ENCODE measurements at regions not wholly inside any gene's neighbourhood (a gene's known extent, or its start where the extent isn't known, plus 50 kb on each side); places are given as distances from the start of the nearest gene placed in this dataset.
"Not testable (repeated sequence)": the region's sequence is repeated elsewhere in the genome, so short reads cannot be mapped to it uniquely, and the experiment has no call there.

DNA sequence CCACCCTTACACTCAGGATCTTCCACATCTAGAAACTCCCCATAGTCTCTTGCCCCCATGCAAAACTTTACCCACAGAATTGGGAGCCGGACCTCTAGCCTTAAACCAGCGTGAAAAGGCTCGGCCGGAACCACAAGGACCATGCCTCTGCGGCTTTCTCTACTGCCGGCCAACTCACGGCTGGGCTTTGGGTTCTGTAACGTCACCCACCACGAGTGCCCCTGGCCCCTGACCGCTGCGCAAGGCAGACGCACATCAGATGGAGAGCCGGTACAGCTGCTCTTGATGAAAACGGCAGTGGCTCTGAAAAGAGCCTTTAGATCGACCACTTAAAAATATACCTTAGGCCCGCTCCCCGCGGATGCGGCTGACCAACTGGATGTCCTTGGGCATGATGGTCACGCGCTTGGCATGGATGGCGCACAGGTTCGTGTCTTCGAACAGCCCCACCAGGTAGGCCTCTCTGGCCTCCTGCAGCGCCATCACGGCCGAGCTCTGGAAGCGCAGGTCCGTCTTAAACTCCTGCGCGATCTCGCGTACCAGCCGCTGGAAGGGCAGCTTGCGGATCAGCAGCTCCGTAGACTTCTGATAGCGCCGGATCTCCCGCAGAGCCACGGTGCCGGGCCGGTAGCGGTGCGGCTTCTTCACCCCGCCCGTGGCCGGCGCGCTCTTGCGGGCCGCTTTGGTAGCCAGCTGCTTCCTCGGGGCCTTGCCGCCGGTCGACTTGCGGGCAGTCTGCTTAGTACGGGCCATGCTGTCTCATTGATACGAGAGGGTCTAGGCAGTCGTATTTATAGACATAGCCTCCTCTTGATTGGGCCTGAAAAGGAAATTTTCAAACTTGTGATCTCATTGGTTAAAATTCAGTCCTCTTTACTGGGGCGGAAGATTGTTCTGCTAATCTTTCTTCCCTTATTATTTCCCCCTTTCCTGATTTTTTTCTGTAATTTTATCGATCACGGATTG, 66.3 kb downstream of the FAM72C start:
- not testable (repeated sequence) for H3K9me3 Mint-ChIP-seq, H3K36me3 Mint-ChIP-seq, H3K4me1 Mint-ChIP-seq, H3K27me3 Mint-ChIP-seq
- Mint-ChIP-seq H3K27ac (peak overlapping the region in 1 of 3 donors; percentile 10), H3K4me3 (peak overlapping the region; percentile 50 to 90 (median 74))

DNA sequence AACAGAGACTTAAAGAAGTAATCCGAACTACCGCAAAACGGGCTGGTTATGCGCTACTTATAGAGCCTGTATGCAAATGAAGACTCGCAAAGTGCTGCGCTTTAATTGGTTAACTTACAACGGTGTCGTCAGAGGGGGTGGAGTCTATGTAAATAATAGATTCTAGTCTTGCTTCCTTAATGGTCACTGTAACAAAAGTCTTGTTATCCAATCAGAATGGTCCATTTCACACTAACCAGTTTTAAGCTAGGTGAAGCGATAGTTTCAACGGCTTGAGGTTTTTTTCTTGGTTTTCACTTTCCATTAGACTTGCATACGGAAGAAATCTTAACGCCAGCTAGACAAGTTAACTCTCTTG, 67.2 kb downstream of the FAM72C start:
- Mint-ChIP-seq H3K4me3 (peak overlapping the region in 2 of 4 donors; percentile 28 to 68), H3K27ac (peak overlapping the region in 1 of 3 donors; percentile 42)
- not testable (repeated sequence) for H3K4me1 Mint-ChIP-seq, H3K27me3 Mint-ChIP-seq, H3K9me3 Mint-ChIP-seq, H3K36me3 Mint-ChIP-seq

GRCh38 chr1:143903899-143904621, 67.7 kb downstream of the FAM72C start:
- Mint-ChIP-seq H3K27ac (peak overlapping the region in 1 of 3 donors; percentile 42), H3K4me3 (peak overlapping the region in 2 of 4 donors; percentile 28 to 68)
- not testable (repeated sequence) for H3K36me3 Mint-ChIP-seq, H3K9me3 Mint-ChIP-seq, H3K4me1 Mint-ChIP-seq, H3K27me3 Mint-ChIP-seq

DNA sequence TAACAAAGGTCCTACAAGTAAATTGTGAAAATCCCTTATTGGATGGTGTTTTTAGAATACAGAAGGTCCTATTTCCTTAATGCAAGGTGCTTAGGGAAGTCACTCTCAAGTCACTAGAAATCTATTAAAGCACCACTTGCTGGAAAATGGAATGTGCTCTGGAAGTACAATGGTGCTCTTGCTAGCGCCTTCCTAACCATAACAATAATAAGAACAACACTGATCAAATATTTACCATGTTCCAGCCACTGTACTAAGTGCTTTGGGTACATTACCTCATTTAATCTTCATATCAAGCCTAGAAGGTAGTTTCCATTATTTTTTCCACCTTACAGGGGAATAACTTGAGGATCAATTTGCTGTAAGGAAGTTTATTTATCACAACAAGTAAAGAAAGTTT, 75.4 kb downstream of the FAM72C start:
- H3K4me3 Mint-ChIP-seq, H3K9me3 Mint-ChIP-seq, H3K27me3 Mint-ChIP-seq, H3K27ac Mint-ChIP-seq, H3K4me1 Mint-ChIP-seq, H3K36me3 Mint-ChIP-seq: not testable (repeated sequence)

DNA sequence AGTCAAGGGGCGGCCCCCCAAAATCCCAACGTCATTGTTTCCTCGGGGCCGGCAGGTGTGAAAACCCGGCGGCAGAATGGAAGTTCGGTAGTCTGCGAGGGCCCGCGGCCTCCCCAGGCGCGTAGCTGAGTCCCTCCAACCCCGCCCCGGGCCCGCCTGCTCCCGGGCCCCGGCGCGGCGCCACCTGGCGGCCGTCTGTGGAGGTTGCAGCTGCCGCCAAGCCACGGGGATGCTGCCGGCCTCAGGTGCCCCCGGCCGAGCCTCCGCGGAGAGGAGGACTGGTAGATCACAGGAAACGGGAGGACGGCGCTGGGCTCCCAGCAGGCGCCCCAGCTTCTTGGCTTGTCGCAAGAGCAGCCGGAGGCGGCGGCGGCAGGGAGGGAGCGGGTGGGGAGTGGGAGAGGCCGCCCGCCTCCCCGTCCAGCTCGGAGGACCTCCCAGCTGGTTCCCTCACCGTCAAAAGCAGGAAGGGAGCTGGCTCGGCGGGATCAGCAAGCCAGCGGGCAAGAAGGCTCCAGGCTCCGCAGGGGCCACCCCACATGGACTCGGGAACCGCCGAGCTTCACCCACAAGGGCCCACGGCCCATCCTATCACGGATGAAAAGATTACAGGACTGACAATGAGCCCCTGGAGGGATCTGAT, 86.7 kb downstream of the FAM72C start:
- H3K27ac Mint-ChIP-seq, H3K4me1 Mint-ChIP-seq, H3K36me3 Mint-ChIP-seq, H3K27me3 Mint-ChIP-seq, H3K9me3 Mint-ChIP-seq, H3K4me3 Mint-ChIP-seq: not testable (repeated sequence)

- H3K9me3 Mint-ChIP-seq, H3K4me1 Mint-ChIP-seq, H3K27me3 Mint-ChIP-seq, H3K27ac Mint-ChIP-seq, H3K36me3 Mint-ChIP-seq: not testable (repeated sequence)
- H3K4me3 Mint-ChIP-seq, result peak overlapping the region in 3 of 4 donors; percentile 48 to 76 (median 68)
These were observed 87.3 kb downstream of the FAM72C start for GRCh38 chr1:143884532-143884931.

- H3K27ac Mint-ChIP-seq, H3K27me3 Mint-ChIP-seq, H3K36me3 Mint-ChIP-seq, H3K4me1 Mint-ChIP-seq, H3K4me3 Mint-ChIP-seq, H3K9me3 Mint-ChIP-seq: not testable (repeated sequence)
These were observed 91.8 kb downstream of the FAM72C start for GRCh38 chr1:143879757-143880536.

GRCh38 chr1:143875947-143876346, 95.8 kb downstream of the FAM72C start:
- H3K36me3 Mint-ChIP-seq, H3K4me3 Mint-ChIP-seq, H3K9me3 Mint-ChIP-seq, H3K4me1 Mint-ChIP-seq, H3K27ac Mint-ChIP-seq, H3K27me3 Mint-ChIP-seq: not testable (repeated sequence)

DNA sequence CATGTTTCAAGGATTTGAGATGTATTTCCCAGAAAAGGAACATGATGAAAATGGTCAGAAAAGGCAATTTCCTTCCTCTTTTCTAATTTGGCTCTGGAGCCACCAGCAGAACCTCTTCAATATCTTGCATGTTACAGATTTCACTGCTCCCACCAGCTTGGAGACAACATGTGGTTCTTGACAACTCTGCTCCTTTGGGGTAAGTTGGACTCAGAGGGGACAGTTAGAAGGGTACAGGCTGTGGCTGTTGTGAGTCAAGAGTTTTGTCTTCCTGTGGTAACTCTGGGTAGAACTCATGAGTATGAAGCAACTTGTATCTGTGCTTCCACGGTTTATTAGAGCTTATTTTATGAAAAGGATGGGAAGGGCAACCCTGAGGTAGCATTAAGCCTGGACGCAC, 97.2 kb downstream of the FAM72C start:
- not testable (repeated sequence) for H3K27me3 Mint-ChIP-seq, H3K4me1 Mint-ChIP-seq, H3K36me3 Mint-ChIP-seq, H3K4me3 Mint-ChIP-seq, H3K9me3 Mint-ChIP-seq, H3K27ac Mint-ChIP-seq

DNA sequence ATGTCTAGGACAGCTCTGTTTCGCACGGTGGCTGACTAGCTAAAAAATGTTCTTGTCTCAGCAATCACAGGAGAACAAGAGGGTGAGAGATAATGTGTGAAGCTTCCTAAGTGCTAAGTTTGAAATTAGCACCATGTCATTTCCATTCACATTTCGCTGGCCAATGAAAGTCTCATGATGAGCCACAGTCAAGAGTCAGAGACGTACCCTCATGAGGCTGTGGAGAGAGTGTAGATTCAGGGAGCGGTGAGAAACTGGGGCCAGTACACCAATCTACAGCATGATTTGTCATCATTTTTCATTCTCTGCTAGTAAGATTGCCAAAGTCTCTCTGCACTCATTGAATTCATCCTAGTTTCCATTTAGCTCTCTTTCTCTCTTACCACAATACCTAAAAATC, 98.1 kb downstream of the FAM72C start:
- not testable (repeated sequence) for H3K27ac Mint-ChIP-seq, H3K36me3 Mint-ChIP-seq, H3K27me3 Mint-ChIP-seq, H3K9me3 Mint-ChIP-seq, H3K4me1 Mint-ChIP-seq, H3K4me3 Mint-ChIP-seq

DNA sequence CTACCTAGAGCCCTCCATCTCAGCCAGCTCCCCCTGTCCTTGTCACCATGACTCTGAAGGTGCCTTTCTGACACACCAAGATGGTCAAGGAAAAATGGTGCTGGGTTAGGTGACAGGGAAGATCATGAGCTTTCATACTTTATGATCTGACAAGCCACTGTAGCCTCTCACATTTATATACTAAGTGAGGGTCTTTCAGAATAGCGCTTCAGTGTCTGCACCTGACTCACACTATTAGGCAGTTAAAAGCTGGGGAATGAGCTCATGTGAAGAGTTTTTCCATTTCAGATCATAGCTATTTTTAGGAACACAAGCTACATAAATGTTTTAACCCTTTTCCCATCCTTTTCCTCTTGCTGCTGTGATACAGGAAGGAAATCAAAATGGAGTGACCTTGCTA, 101.4 kb downstream of the FAM72C start:
- H3K36me3 Mint-ChIP-seq, H3K9me3 Mint-ChIP-seq, H3K27ac Mint-ChIP-seq, H3K4me1 Mint-ChIP-seq, H3K4me3 Mint-ChIP-seq, H3K27me3 Mint-ChIP-seq: not testable (repeated sequence)

DNA sequence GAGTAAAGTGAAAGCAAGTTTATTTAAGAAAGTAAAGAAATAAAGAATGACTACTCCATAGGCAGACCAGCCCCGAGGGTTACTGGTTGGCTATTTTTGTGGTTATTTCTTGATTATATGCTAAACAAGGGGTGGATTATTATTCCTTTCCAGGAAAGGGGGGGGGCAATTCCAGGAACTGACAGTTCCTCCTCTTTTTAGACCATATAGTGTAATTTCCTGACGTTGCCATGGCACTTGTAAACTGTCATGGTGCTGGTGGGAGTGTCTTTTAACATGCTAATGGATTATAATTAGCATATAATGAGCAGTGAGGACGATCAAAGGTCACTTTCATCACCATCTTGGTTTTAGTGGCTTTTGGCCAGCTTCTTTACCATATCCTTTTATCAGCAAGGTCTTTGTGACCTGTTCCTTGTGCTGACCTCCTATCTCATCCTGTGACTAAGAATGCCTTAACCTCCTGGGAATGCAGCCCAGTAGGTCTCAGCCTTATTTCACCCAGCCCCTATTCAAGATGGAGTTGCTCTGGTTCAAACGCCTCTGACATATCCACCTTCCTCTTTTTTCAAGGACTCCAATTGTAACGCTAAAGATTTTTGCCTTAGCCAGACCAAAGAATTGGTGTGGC, 104.1 kb downstream of the FAM72C start:
- not testable (repeated sequence) for H3K4me3 Mint-ChIP-seq, H3K27me3 Mint-ChIP-seq, H3K36me3 Mint-ChIP-seq, H3K9me3 Mint-ChIP-seq, H3K27ac Mint-ChIP-seq, H3K4me1 Mint-ChIP-seq

GRCh38 chr1:143863901-143864520, 107.8 kb downstream of the FAM72C start:
- H3K4me1 Mint-ChIP-seq, H3K36me3 Mint-ChIP-seq, H3K4me3 Mint-ChIP-seq, H3K27me3 Mint-ChIP-seq, H3K9me3 Mint-ChIP-seq, H3K27ac Mint-ChIP-seq: not testable (repeated sequence)

- H3K9me3 Mint-ChIP-seq, H3K27ac Mint-ChIP-seq, H3K4me1 Mint-ChIP-seq, H3K27me3 Mint-ChIP-seq, H3K4me3 Mint-ChIP-seq, H3K36me3 Mint-ChIP-seq: not testable (repeated sequence)
These were observed 109.1 kb downstream of the FAM72C start for GRCh38 chr1:143862722-143863121.

- H3K9me3 Mint-ChIP-seq, H3K36me3 Mint-ChIP-seq, H3K27me3 Mint-ChIP-seq, H3K27ac Mint-ChIP-seq, H3K4me1 Mint-ChIP-seq, H3K4me3 Mint-ChIP-seq: not testable (repeated sequence)
These were observed 110.5 kb downstream of the FAM72C start for GRCh38 chr1:143861306-143861705.

Data from IgD-negative memory B cell (primary cell).